ENCODE measurements at regions not wholly inside any gene's neighbourhood (a gene's known extent, or its start where the extent isn't known, plus 50 kb on each side); places are given as distances from the start of the nearest gene placed in this dataset.
A peak's percentile ranks its signal among the peaks of the same experiment; 100 is the strongest.

DNA sequence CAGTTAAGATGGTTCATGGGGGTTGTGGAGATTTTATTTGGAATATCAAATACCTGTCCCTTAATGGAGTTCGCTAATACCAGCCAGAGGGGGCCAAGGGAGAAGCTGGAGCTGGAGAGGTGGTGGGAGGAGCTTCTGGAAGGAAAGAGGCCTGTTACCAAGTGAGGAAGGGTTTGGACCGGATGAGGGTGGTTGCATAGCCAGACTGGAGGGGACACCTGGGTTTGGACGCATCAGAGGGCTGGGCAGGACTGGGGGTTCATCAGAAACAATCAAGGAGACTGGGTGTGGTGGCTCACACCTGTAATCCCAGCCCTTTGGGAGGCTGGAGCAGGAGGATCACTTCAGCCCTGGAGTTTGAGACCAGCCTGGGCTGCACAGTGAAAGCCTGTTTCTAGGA is 111.8 kb upstream of the IER5L start:
- H3K9me3 ChIP-seq, result no peaks in the 10 kb centered on the region
- 80 to 82% methylated on average over 3 of the region's 3 CpGs for WGBS, 2 donors
- TF ChIP-seq POLR2A (IDR thresholded peaks at IDR 0.05), result no peak
- TF ChIP-seq, protein P1, sequence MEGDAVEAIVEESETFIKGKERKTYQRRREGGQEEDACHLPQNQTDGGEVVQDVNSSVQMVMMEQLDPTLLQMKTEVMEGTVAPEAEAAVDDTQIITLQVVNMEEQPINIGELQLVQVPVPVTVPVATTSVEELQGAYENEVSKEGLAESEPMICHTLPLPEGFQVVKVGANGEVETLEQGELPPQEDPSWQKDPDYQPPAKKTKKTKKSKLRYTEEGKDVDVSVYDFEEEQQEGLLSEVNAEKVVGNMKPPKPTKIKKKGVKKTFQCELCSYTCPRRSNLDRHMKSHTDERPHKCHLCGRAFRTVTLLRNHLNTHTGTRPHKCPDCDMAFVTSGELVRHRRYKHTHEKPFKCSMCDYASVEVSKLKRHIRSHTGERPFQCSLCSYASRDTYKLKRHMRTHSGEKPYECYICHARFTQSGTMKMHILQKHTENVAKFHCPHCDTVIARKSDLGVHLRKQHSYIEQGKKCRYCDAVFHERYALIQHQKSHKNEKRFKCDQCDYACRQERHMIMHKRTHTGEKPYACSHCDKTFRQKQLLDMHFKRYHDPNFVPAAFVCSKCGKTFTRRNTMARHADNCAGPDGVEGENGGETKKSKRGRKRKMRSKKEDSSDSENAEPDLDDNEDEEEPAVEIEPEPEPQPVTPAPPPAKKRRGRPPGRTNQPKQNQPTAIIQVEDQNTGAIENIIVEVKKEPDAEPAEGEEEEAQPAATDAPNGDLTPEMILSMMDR (IDR thresholded peaks at IDR 0.05), result no peak
- no peak for DNase-seq
- H3K4me1 ChIP-seq, result peaks cover 7% of the 10 kb centered on the region
- no peaks in the 10 kb centered on the region for H3K27me3 ChIP-seq
- no peaks in the 10 kb centered on the region for H3K36me3 ChIP-seq (replicated peaks in 1 of 2; ENCODE audit: insufficient read depth in 1 of 2, low read depth in 2 of 2)
- no peak overlapping the region for H3K4me3 ChIP-seq
- H3K27ac ChIP-seq, result no peak overlapping the region
- ATAC-seq, result no peak
- intact Hi-C loops (cut with DNase I), result no loop called here

DNA sequence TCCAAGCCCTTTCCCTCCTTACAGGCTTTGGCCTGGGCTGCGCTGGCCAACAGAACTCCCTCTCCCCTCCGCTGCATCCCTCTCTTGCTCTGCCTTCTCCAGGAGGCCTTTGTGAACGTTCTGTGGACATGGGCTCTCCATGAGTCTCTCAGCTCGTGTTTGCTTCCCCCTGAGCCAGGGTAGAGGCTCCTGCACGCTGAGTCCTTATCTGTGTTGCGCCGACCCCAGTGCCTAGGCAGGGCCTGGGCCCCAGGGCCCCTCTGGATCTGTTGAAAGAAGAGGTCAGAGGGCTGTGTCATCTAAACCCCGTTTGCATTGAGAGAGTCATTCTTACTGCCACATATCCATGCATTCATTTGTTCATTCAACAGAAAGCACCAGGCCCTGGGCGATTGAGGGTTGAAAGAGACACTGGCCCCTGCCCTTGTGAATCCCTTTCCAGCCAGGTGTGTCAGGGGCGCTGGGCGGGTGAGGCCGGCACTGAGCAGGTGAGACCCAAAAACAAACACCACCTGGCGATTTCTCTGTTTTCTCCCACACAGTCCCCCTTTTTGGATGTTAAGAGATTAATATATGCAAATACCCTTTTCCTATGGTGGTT is 111.2 kb upstream of the IER5L start:
- intact Hi-C loops (cut with DNase I), result no loop called here
- peaks cover 7% of the 10 kb centered on the region for H3K4me1 ChIP-seq
- H3K27ac ChIP-seq, result no peak overlapping the region
- H3K27me3 ChIP-seq, result no peaks in the 10 kb centered on the region
- H3K9me3 ChIP-seq, result no peaks in the 10 kb centered on the region
- no peaks in the 10 kb centered on the region for H3K36me3 ChIP-seq (replicated peaks in 1 of 2; ENCODE audit: insufficient read depth in 1 of 2, low read depth in 2 of 2)
- no peak for ATAC-seq
- no peak overlapping the region for H3K4me3 ChIP-seq
- peak in 1 of 4 donors; percentile 26 for DNase-seq
- no peak for TF ChIP-seq POLR2A (IDR thresholded peaks at IDR 0.05)
- TF ChIP-seq, protein P1 (IDR thresholded peaks at IDR 0.05), result no peak
- 52 to 74% methylated on average over 7 to 13 of the region's 13 CpGs for WGBS, 2 donors

DNA sequence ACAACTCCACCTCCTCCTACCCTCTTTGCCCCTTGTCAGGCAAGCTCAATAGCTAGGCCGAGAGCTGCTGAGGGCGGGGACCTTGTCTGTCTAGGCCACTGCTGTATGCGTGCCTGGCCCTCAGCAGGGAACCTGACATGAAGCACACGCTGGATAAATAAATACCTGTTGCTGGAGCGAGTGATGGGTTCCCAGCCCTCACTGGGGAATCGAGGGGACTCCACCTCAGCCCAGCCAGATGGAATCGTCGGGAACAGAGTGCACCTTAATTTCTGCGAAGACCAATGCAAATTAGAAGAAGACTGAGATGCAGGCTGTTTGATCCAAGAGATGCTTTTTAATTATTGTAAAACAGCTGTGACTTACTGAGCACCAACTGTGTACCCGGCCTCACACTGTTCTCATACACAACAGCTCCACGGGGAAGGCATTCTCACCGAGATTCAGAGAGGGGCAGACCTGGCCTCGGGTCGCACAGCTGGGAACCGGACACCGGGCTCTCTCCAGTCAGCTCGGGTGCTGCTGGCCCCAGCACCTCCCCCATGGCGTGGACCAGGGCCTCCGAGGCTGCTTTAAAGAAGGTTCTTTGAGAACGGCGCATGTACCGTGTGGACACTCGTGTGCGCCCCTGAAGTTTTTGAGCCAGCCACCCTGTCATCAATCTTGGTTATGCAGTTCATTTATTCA is 109.7 kb upstream of the IER5L start:
- TF ChIP-seq POLR2A (IDR thresholded peaks at IDR 0.05), result no peak
- WGBS, 2 donors, result 76 to 79% methylated on average over 23 to 24 of the region's 24 CpGs
- Histone ChIP-seq H3K27me3 (no peaks in the 10 kb centered on the region), H3K9me3 (no peaks in the 10 kb centered on the region), H3K4me1 (peaks cover 7% of the 10 kb centered on the region), H3K27ac (no peak overlapping the region), H3K36me3 (replicated peaks in 1 of 2; ENCODE audit: insufficient read depth in 1 of 2, low read depth in 2 of 2) (no peaks in the 10 kb centered on the region), H3K4me3 (no peak overlapping the region)
- intact Hi-C loops (cut with DNase I), result no loop called here
- no peak for ATAC-seq
- DNase-seq, result no peak

DNA sequence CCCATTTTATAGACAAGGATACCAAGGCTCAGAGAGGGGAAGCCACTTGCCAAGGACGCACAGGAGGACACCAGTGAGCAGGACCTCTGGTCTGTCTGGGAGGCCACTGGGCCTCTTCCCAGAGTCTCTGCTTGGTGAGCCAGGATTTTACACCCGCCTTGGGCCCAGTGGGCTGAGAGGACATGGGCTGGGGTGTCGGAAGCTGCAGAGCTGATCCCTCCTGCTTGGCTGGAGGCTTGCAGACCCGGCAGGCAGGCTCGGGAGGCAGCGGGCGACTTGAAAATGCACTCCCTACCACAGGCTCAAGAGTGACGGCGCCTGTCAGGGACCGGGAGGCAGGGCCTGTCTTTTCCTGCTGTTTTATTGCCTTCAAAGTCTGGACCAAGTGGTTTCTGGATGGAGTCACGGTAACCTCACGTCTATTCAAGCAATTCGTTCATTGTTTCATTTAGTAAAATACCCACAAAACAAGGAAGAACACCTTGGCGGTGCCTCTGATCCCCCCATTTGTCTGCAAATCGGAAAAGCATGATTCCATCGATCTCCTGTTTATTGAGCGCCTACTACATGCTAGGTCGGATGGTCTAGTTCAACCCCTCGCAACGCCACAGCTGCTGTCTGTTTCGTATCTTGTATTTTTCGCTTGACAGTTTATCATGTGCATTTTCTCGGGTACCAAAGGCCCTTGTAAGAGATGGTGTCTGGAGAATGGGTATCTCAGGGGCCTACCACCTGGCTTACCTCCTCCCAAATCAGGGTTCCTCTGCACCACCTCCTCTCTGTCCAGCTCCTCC is 108.1 kb upstream of the IER5L start:
- TF ChIP-seq, protein P1 (IDR thresholded peaks at IDR 0.05), result no peak
- TF ChIP-seq POLR2A (IDR thresholded peaks at IDR 0.05), result no peak
- Histone ChIP-seq H3K27me3 (no peaks in the 10 kb centered on the region), H3K4me3 (no peak overlapping the region), H3K9me3 (no peaks in the 10 kb centered on the region), H3K27ac (no peak overlapping the region), H3K36me3 (replicated peaks in 1 of 2; ENCODE audit: insufficient read depth in 1 of 2, low read depth in 2 of 2) (no peaks in the 10 kb centered on the region), H3K4me1 (peaks cover 12% of the 10 kb centered on the region)
- intact Hi-C loops (cut with DNase I), result no loop called here
- 89 to 95% methylated on average over 19 to 23 of the region's 23 CpGs for WGBS, 2 donors
- DNase-seq, result no peak
- no peak for ATAC-seq

DNA sequence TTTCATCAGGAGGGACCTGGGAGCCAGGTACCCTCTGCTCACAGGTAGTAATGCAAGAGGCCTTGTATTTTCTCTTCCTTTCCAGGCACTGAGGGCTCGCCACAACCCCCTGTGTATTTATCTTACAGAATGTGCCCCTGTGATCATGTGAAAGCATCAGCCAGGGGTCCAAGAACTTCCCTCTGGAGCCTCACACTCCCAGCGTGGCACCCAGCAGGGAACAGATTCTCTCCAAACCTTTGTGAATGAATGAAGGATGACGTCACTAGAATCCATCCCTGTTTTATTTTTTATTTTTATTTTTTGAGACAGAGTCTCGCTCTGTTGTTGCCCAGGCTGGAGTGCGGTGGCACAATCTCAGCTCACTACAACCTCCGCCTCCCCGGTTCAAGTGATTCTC is 107.3 kb upstream of the IER5L start:
- Histone ChIP-seq H3K27ac (no peak overlapping the region), H3K4me3 (no peak overlapping the region), H3K36me3 (replicated peaks in 1 of 2; ENCODE audit: insufficient read depth in 1 of 2, low read depth in 2 of 2) (no peaks in the 10 kb centered on the region), H3K9me3 (no peaks in the 10 kb centered on the region), H3K4me1 (peaks cover 12% of the 10 kb centered on the region), H3K27me3 (no peaks in the 10 kb centered on the region)
- ATAC-seq (no peak), DNase-seq (no peak)
- no peak for TF ChIP-seq POLR2A (IDR thresholded peaks at IDR 0.05)
- TF ChIP-seq, protein P1 (IDR thresholded peaks at IDR 0.05), result no peak
- intact Hi-C loops (cut with DNase I), result no loop called here
- 90 to 91% methylated on average over 7 of the region's 7 CpGs for WGBS, 2 donors

Measured in body of pancreas (tissue), 4 donors.